ENCODE measurements at regions not wholly inside any gene's neighbourhood (a gene's known extent, or its start where the extent isn't known, plus 50 kb on each side); places are given as distances from the start of the nearest gene placed in this dataset.
A peak's percentile ranks its signal among the peaks of the same experiment; 100 is the strongest.

GRCh38 chr5:54748527-54748926 lies 231.0 kb downstream of the SNX18 start:
- DNase-seq (ENCODE audit: low spot score in 2 of 2), result no peak
- Histone ChIP-seq H3K9me3 (no peaks in the 10 kb centered on the region), H3K27me3 (no peaks in the 10 kb centered on the region), H3K4me1 (peaks cover 16% of the 10 kb centered on the region), H3K27ac (no peak overlapping the region), H3K4me3 (no peak overlapping the region), H3K36me3 (no peaks in the 10 kb centered on the region)
- WGBS, result 90% methylated on average over 4 of the region's 4 CpGs
- TF ChIP-seq EP300 (IDR thresholded peaks at IDR 0.05), result no peak
- no peak for TF ChIP-seq POLR2AphosphoS5 (IDR thresholded peaks at IDR 0.05)
- TF ChIP-seq POLR2A (IDR thresholded peaks at IDR 0.05), result no peak
- no peak for TF ChIP-seq CTCF (IDR thresholded peaks at IDR 0.05)

GRCh38 chr5:54746777-54747398 lies 229.3 kb downstream of the SNX18 start:
- WGBS, result 95% methylated on average over 10 of the region's 10 CpGs
- H3K27me3 ChIP-seq, result no peaks in the 10 kb centered on the region

GRCh38 chr5:54746346-54746745 lies 228.8 kb downstream of the SNX18 start:
- Histone ChIP-seq H3K27me3 (no peaks in the 10 kb centered on the region), H3K36me3 (no peaks in the 10 kb centered on the region), H3K27ac (no peak overlapping the region), H3K9me3 (no peaks in the 10 kb centered on the region), H3K4me1 (peaks cover 22% of the 10 kb centered on the region), H3K4me3 (no peak overlapping the region)
- WGBS, result 87% methylated on average over 8 of the region's 8 CpGs
- no peak for DNase-seq (ENCODE audit: low spot score in 2 of 2)
- no peak for TF ChIP-seq POLR2AphosphoS5 (IDR thresholded peaks at IDR 0.05)
- TF ChIP-seq EP300 (IDR thresholded peaks at IDR 0.05), result no peak
- no peak for TF ChIP-seq POLR2A (IDR thresholded peaks at IDR 0.05)
- no peak for TF ChIP-seq CTCF (IDR thresholded peaks at IDR 0.05)

More at GRCh38 chr5:54746777-54747398, 229.3 kb downstream of the SNX18 start:
- Histone ChIP-seq H3K4me3 (no peak overlapping the region), H3K9me3 (no peaks in the 10 kb centered on the region), H3K4me1 (peaks cover 22% of the 10 kb centered on the region), H3K36me3 (no peaks in the 10 kb centered on the region), H3K27ac (no peak overlapping the region)
- TF ChIP-seq POLR2A (IDR thresholded peaks at IDR 0.05) (no peak), EP300 (IDR thresholded peaks at IDR 0.05) (no peak), POLR2AphosphoS5 (IDR thresholded peaks at IDR 0.05) (no peak)
- DNase-seq (ENCODE audit: low spot score in 2 of 2), result no peak

GRCh38 chr5:54745599-54745998 lies 228.0 kb downstream of the SNX18 start:
- 79% methylated on average over 5 of the region's 5 CpGs for WGBS
- no peak overlapping the region for H3K27ac ChIP-seq
- no peaks in the 10 kb centered on the region for H3K27me3 ChIP-seq
- H3K9me3 ChIP-seq, result no peaks in the 10 kb centered on the region
- no peaks in the 10 kb centered on the region for H3K36me3 ChIP-seq
- H3K4me3 ChIP-seq, result no peak overlapping the region
- no peak for DNase-seq (ENCODE audit: low spot score in 2 of 2)
- peaks cover 22% of the 10 kb centered on the region for H3K4me1 ChIP-seq
- TF ChIP-seq EP300 (IDR thresholded peaks at IDR 0.05) (no peak), POLR2A (IDR thresholded peaks at IDR 0.05) (no peak), CTCF (IDR thresholded peaks at IDR 0.05) (no peak), POLR2AphosphoS5 (IDR thresholded peaks at IDR 0.05) (no peak)

GRCh38 chr5:54743997-54744788 lies 226.6 kb downstream of the SNX18 start:
- H3K4me3 ChIP-seq, result no peak overlapping the region
- no peak for TF ChIP-seq EP300 (IDR thresholded peaks at IDR 0.05)
- TF ChIP-seq CTCF (IDR thresholded peaks at IDR 0.05), result no peak
- no peak for TF ChIP-seq POLR2A (IDR thresholded peaks at IDR 0.05)
- no peak for TF ChIP-seq POLR2AphosphoS5 (IDR thresholded peaks at IDR 0.05)
- DNase-seq (ENCODE audit: low spot score in 2 of 2), result no peak
- WGBS, result 59% methylated on average over 8 of the region's 8 CpGs
- no peaks in the 10 kb centered on the region for H3K9me3 ChIP-seq
- H3K36me3 ChIP-seq, result no peaks in the 10 kb centered on the region
- peak overlapping the region; percentile 63 for H3K27ac ChIP-seq
- no peaks in the 10 kb centered on the region for H3K27me3 ChIP-seq
- peaks cover 22% of the 10 kb centered on the region for H3K4me1 ChIP-seq

All from suprapubic skin (tissue), 4 donors.